K562 (cell line): ENCODE measurements at regions not wholly inside any gene's neighbourhood (a gene's known extent, or its start where the extent isn't known, plus 50 kb on each side); places are given as distances from the start of the nearest gene placed in this dataset.
"Not testable (repeated sequence)": the region's sequence is repeated elsewhere in the genome, so short reads cannot be mapped to it uniquely, and the experiment has no call there.

ENCODE experiments used
- ATAC-seq: fragments of 200-7000 bp; cut with Tn5 transposase; 3 replicates; pipeline ENCODE4 v1.9.1; 2020; ENCODE audit warnings: moderate library complexity
- BruUV-seq: library from RNA; stranded (reverse); fragments of 400-500 nt; replicated peaks from 2 replicates; lab custom pipeline; 2021; lab: Mats Ljungman, UMichigan
- CTCF ChIA-PET: fragments of 300-600 bp; formaldehyde crosslinking; extraction: SDS; loops from one replicate; lab custom pipeline; 2021; ENCODE audit warnings: low intra/inter-chr PET ratio; lab: Yijun Ruan, JAX
- POLR2A ChIA-PET: fragments of 300-600, 350-650 bp; sonication (Branson Sonifier 250); formaldehyde crosslinking; extraction: SDS; loops from one replicate; lab custom pipeline; 2021; ENCODE audit warnings: antibody characterized with exemption, inconsistent platforms; lab: Yijun Ruan, JAX
- DNase-seq, 4 experiments: peaks; one replicate each; pipeline versions ENCODE4 v3.0.0 to v3.0.0-alpha.2; 2011 to 2018; ENCODE audit warnings: low spot score in 3 of 4, mixed read lengths in 3 of 4; ENCODE audit errors: extremely low read depth in 1 of 4
- FAIRE-seq: peaks from 2 replicates; lab custom pipeline; 2011; peaks lifted over from hg19 to GRCh38; lab: Jason Lieb, UNC
- H2AFZ ChIP-seq: 2 replicates; pipeline ENCODE4 v1.6.0; 2011; ENCODE audit warnings: low read depth, low read length, control low read depth, inconsistent platforms
- H3K27ac ChIP-seq: fragments of 200-600 bp; 3 replicates; pipeline ENCODE4 v1.8.0; 2011; ENCODE audit warnings: low read depth, mild to moderate bottlenecking, control low read depth, inconsistent platforms, low read length, moderate library complexity, mixed read lengths; ENCODE audit errors: extremely low read depth
- H3K27me3 ChIP-seq, 2 experiments: fragments of 300-600 bp in 1 of 2; 2 replicates in 1 of 2; 3 replicates in 1 of 2; pipeline versions ENCODE4 v1.6.0 to v1.8.0; 2011; ENCODE audit warnings: inconsistent platforms in 2 of 2, low read length in 2 of 2, mild to moderate bottlenecking in 1 of 2, mixed read lengths in 1 of 2, moderate library complexity in 1 of 2; ENCODE audit not compliant: control insufficient read depth in 2 of 2, insufficient read depth in 2 of 2
- H3K36me3 ChIP-seq: fragments of 300-600 bp; 3 replicates; pipeline ENCODE4 v1.8.0; 2011; ENCODE audit warnings: mild to moderate bottlenecking, low read length, inconsistent platforms; ENCODE audit not compliant: control insufficient read depth, insufficient read depth
- H3K4me1 ChIP-seq, 2 experiments: fragments of 200-600 bp in 1 of 2; replicated peaks in 1 of 2; 2 replicates in 1 of 2; 3 replicates in 1 of 2; pipeline versions ENCODE4 v1.5.1 to v1.8.0; 2011; ENCODE audit warnings: inconsistent platforms in 2 of 2, low read length in 2 of 2, mild to moderate bottlenecking in 1 of 2, mixed read lengths in 1 of 2, moderate library complexity in 1 of 2; ENCODE audit not compliant: control insufficient read depth in 2 of 2, insufficient read depth in 2 of 2
- H3K4me2 ChIP-seq: 2 replicates; pipeline ENCODE4 v1.6.1; 2011; ENCODE audit warnings: low read length, control low read depth, inconsistent platforms, mixed read lengths; ENCODE audit not compliant: insufficient read depth
- H3K4me3 ChIP-seq: fragments of 200-600 bp; sonication (generic), shearing (Covaris generic); 2 replicates; pipeline ENCODE4 v1.5.1; 2016; ENCODE audit warnings: control low read depth, inconsistent platforms
- H3K79me2 ChIP-seq: fragments of 200-600 bp; 3 replicates; pipeline ENCODE4 v1.8.0; 2011; ENCODE audit warnings: low read length, inconsistent platforms; ENCODE audit not compliant: control insufficient read depth, insufficient read depth
- H3K9ac ChIP-seq, 2 experiments: 2 replicates each; pipeline versions ENCODE4 v1.6.0 to v1.6.1; 2011; ENCODE audit warnings: low read depth in 2 of 2, low read length in 2 of 2, control low read depth in 1 of 2, inconsistent platforms in 1 of 2, mild to moderate bottlenecking in 1 of 2, mixed read lengths in 1 of 2; ENCODE audit not compliant: insufficient read depth in 1 of 2
- H3K9me1 ChIP-seq: one replicate; pipeline ENCODE4 v1.6.0; 2011; ENCODE audit warnings: inconsistent platforms, mild to moderate bottlenecking, low read length, moderate library complexity; ENCODE audit not compliant: control insufficient read depth, insufficient read depth
- H3K9me3 ChIP-seq: replicated peaks from 2 replicates; pipeline ENCODE4 v1.5.1; 2011; ENCODE audit warnings: low read depth, low read length, inconsistent platforms; ENCODE audit not compliant: control insufficient read depth, insufficient read depth
- H4K20me1 ChIP-seq: replicated peaks from 2 replicates; pipeline ENCODE4 v1.6.1; 2011; ENCODE audit warnings: low read length, inconsistent platforms, mixed read lengths; ENCODE audit not compliant: control insufficient read depth, insufficient read depth
- ELK1 ChIP-seq: sonication (generic); formaldehyde crosslinking; IDR thresholded peaks from 2 replicates; pipeline ENCODE4 v1.8.1; 2022; ENCODE audit warnings: missing genetic modification reagents
- ZNF592 ChIP-seq: fragments of 450-650 bp; IDR thresholded peaks from 2 replicates; pipeline ENCODE4 v1.6.1; 2017; ENCODE audit warnings: antibody characterized with exemption, mild to moderate bottlenecking
- WGBS: fragments of 100-300 bp; shearing (Covaris generic); methylation state at CpG from one replicate; pipeline ENCODE4 v1.1.6; 2016; ENCODE audit warnings: low coverage, mixed read lengths; ENCODE audit not compliant: insufficient coverage; ENCODE audit errors: missing lambda C conversion rate; 5-methylcytosine and 5-hydroxymethylcytosine counted together
- in situ Hi-C: fragments of 300-500 bp; cut with MboI; formaldehyde crosslinking; loops from 4 replicates; pipeline ENCODE4 v1.15.0; 2018; ENCODE audit warnings: inconsistent platforms, mixed read lengths
- intact Hi-C: fragments of 100-400 bp; cut with micrococcal nuclease; formaldehyde crosslinking; loops from 2 replicates; pipeline ENCODE4 v1.14.2; 2022

- H3K4me2 ChIP-seq, H3K4me1 ChIP-seq, H3K79me2 ChIP-seq, H3K9me3 ChIP-seq, FAIRE-seq, BruUV-seq, intact Hi-C loops, H3K9ac ChIP-seq, DNase-seq, H3K27ac ChIP-seq, H2AFZ ChIP-seq, H3K36me3 ChIP-seq, POLR2A ChIA-PET, ATAC-seq, CTCF ChIA-PET, H4K20me1 ChIP-seq, in situ Hi-C loops, H3K9me1 ChIP-seq, H3K27me3 ChIP-seq, H3K4me3 ChIP-seq: not testable (repeated sequence)
- 4% methylated on average over 2 of the region's 3 CpGs for WGBS
These were observed 366.0 kb upstream of the FGF16 start for GRCh38 chrX:77081237-77081636.

GRCh38 chrX:77085372-77085771, 361.8 kb upstream of the FGF16 start:
- Histone ChIP-seq H3K4me2 (no peak overlapping the region), H3K27me3 (no peaks in the 10 kb centered on the region), H3K9me3 (no peaks in the 10 kb centered on the region), H3K4me3 (no peak overlapping the region), H4K20me1 (no peaks in the 10 kb centered on the region), H3K79me2 (no peaks in the 10 kb centered on the region), H3K9ac (no peak overlapping the region), H3K9me1 (no peaks in the 10 kb centered on the region), H2AFZ (no peak overlapping the region), H3K4me1 (no peaks in the 10 kb centered on the region), H3K27ac (no peak overlapping the region), H3K36me3 (no peaks in the 10 kb centered on the region)
- ATAC-seq: no peak
- no TSS peak for BruUV-seq
- intact Hi-C loops (no loop called here), in situ Hi-C loops (no loop called here)
- ChIA-PET CTCF (no interaction called here), POLR2A (no interaction called here)
- 0% methylated on average over 3 of the region's 4 CpGs for WGBS
- no peak for FAIRE-seq
- no peak for TF ChIP-seq ZNF592
- no peak for TF ChIP-seq ELK1 (CRISPR knock-in tag)
- DNase-seq: no peak
